Colonic mucosa (tissue), 4 donors: ENCODE measurements at regions not wholly inside any gene's neighbourhood (a gene's known extent, or its start where the extent isn't known, plus 50 kb on each side); places are given as distances from the start of the nearest gene placed in this dataset.

Source experiments
- DNase-seq: peaks from one replicate; pipeline ENCODE4 v3.0.0-alpha.2; 2020
- H3K27ac ChIP-seq: fragments of 200-600 bp; one replicate; pipeline ENCODE4 v1.8.0; 2021
- H3K27me3 ChIP-seq: fragments of 200-600 bp; one replicate; pipeline ENCODE4 v1.8.0; 2021
- H3K36me3 ChIP-seq: fragments of 200-600 bp; one replicate; pipeline ENCODE4 v1.8.0; 2021
- H3K4me1 ChIP-seq: fragments of 200-600 bp; one replicate; pipeline ENCODE4 v1.8.0; 2021; ENCODE audit warnings: mild to moderate bottlenecking
- H3K4me3 ChIP-seq: fragments of 200-600 bp; one replicate; pipeline ENCODE4 v1.8.0; 2021
- H3K9ac ChIP-seq, 2 donors: one replicate each; pipeline ENCODE4 v1.7.0; 2013; ENCODE audit warnings: control low read depth in 2 of 2, low read depth in 2 of 2, low read length in 2 of 2
- H3K9me3 ChIP-seq: fragments of 200-600 bp; one replicate; pipeline ENCODE4 v1.8.0; 2021
- CTCF ChIP-seq: fragments of 200-600 bp; IDR thresholded peaks from one replicate; pipeline ENCODE4 v1.8.0; 2022; ENCODE audit warnings: antibody characterized with exemption, mild to moderate bottlenecking
- intact Hi-C: fragments of 100-400 bp; cut with DNase I; formaldehyde crosslinking; loops from one replicate; pipeline ENCODE4 v1.14.1; 2022
- donor health status: healthy.
- donor health status: DM: no; HTN: no; CAD: no.
- donor health status: DM: no; HTN: no; CAD: no.

- H3K9me3 ChIP-seq = no peaks in the 10 kb centered on the region
- H3K27ac ChIP-seq = no peak overlapping the region
- DNase-seq = no peak
- intact Hi-C loops = no loop called here
- no peak overlapping the region for H3K9ac ChIP-seq
- no peaks in the 10 kb centered on the region for H3K27me3 ChIP-seq
- no peak for TF ChIP-seq CTCF
- no peaks in the 10 kb centered on the region for H3K36me3 ChIP-seq
- H3K4me3 ChIP-seq = no peak overlapping the region
- H3K4me1 ChIP-seq = no peaks in the 10 kb centered on the region
These were observed 212.2 kb upstream of the TMEM260 start for GRCh38 chr14:56367416-56367815.

GRCh38 chr14:56371737-56372136, 207.9 kb upstream of the TMEM260 start:
- H3K4me1 ChIP-seq = no peaks in the 10 kb centered on the region
- DNase-seq = no peak
- intact Hi-C loops = no loop called here

GRCh38 chr14:56374421-56374820, 205.2 kb upstream of the TMEM260 start:
- Histone ChIP-seq H3K9me3 (no peaks in the 10 kb centered on the region), H3K36me3 (no peaks in the 10 kb centered on the region), H3K27ac (no peak overlapping the region), H3K9ac (no peak overlapping the region), H3K27me3 (no peaks in the 10 kb centered on the region), H3K4me3 (no peak overlapping the region), H3K4me1 (no peaks in the 10 kb centered on the region)
- intact Hi-C loops = no loop called here
- no peak for DNase-seq
- no peak for TF ChIP-seq CTCF

More at GRCh38 chr14:56371737-56372136, 207.9 kb upstream of the TMEM260 start:
- no peaks in the 10 kb centered on the region for H3K36me3 ChIP-seq
- H3K27me3 ChIP-seq = no peaks in the 10 kb centered on the region
- no peaks in the 10 kb centered on the region for H3K9me3 ChIP-seq
- no peak for TF ChIP-seq CTCF
- no peak overlapping the region for H3K9ac ChIP-seq
- H3K4me3 ChIP-seq = no peak overlapping the region
- H3K27ac ChIP-seq = no peak overlapping the region

- intact Hi-C loops = no loop called here
- Histone ChIP-seq H3K4me3 (no peak overlapping the region), H3K4me1 (no peaks in the 10 kb centered on the region), H3K36me3 (no peaks in the 10 kb centered on the region), H3K27ac (no peak overlapping the region), H3K9ac (no peak overlapping the region), H3K9me3 (no peaks in the 10 kb centered on the region), H3K27me3 (no peaks in the 10 kb centered on the region)
- no peak for DNase-seq
- TF ChIP-seq CTCF = no peak
These were observed 201.6 kb upstream of the TMEM260 start for GRCh38 chr14:56378046-56378445.

- no peaks in the 10 kb centered on the region for H3K27me3 ChIP-seq
- no peak overlapping the region for H3K9ac ChIP-seq
- no peak for TF ChIP-seq CTCF
- no peak overlapping the region for H3K27ac ChIP-seq
- intact Hi-C loops = no loop called here
- no peaks in the 10 kb centered on the region for H3K4me1 ChIP-seq
- no peak for DNase-seq
- H3K4me3 ChIP-seq = no peak overlapping the region
- H3K9me3 ChIP-seq = no peaks in the 10 kb centered on the region
- H3K36me3 ChIP-seq = no peaks in the 10 kb centered on the region
These were observed 201.1 kb upstream of the TMEM260 start for GRCh38 chr14:56378475-56378877.

GRCh38 chr14:56379956-56380355, 199.6 kb upstream of the TMEM260 start:
- TF ChIP-seq CTCF = no peak
- H3K4me1 ChIP-seq = no peaks in the 10 kb centered on the region
- H3K4me3 ChIP-seq = no peak overlapping the region
- intact Hi-C loops = no loop called here
- no peak overlapping the region for H3K27ac ChIP-seq
- H3K27me3 ChIP-seq = no peaks in the 10 kb centered on the region
- peak; percentile 19 for DNase-seq
- H3K9me3 ChIP-seq = no peaks in the 10 kb centered on the region
- H3K9ac ChIP-seq = no peak overlapping the region
- H3K36me3 ChIP-seq = no peaks in the 10 kb centered on the region
